Immature natural killer cell (primary cell): ENCODE measurements at regions not wholly inside any gene's neighbourhood (a gene's known extent, or its start where the extent isn't known, plus 50 kb on each side); places are given as distances from the start of the nearest gene placed in this dataset.
"Not testable (repeated sequence)": the region's sequence is repeated elsewhere in the genome, so short reads cannot be mapped to it uniquely, and the experiment has no call there.

Source experiments
- DNase-seq, 3 donors: peaks; one replicate each; pipeline ENCODE4 v3.0.0; 2022; ENCODE audit warnings: mixed read lengths in 1 of 3
- H3K27ac Mint-ChIP-seq, 6 donors: one replicate each; pipeline ENCODE4 v1.8.0; 2020; ENCODE audit warnings: mixed read lengths in 6 of 6, mild to moderate bottlenecking in 5 of 6, inconsistent platforms in 4 of 6, moderate library complexity in 3 of 6
- H3K27me3 Mint-ChIP-seq, 3 donors: one replicate each; pipeline ENCODE4 v1.8.0; 2020 to 2021; ENCODE audit warnings: low read depth in 3 of 3, mild to moderate bottlenecking in 3 of 3, mixed read lengths in 3 of 3, moderate library complexity in 3 of 3, inconsistent platforms in 1 of 3
- H3K36me3 Mint-ChIP-seq, 3 donors: one replicate each; pipeline ENCODE4 v1.8.0; 2020; ENCODE audit warnings: mixed read lengths in 3 of 3, inconsistent platforms in 2 of 3, mild to moderate bottlenecking in 2 of 3
- H3K4me1 Mint-ChIP-seq, 2 donors: one replicate each; pipeline ENCODE4 v1.8.0; 2020; ENCODE audit warnings: inconsistent platforms in 2 of 2, mild to moderate bottlenecking in 2 of 2, mixed read lengths in 2 of 2, moderate library complexity in 1 of 2
- H3K4me3 Mint-ChIP-seq, 5 donors: one replicate each; pipeline ENCODE4 v1.8.0; 2020; ENCODE audit warnings: mild to moderate bottlenecking in 5 of 5, mixed read lengths in 5 of 5, inconsistent platforms in 3 of 5, moderate library complexity in 3 of 5
- H3K9me3 Mint-ChIP-seq, 6 donors: one replicate each; pipeline ENCODE4 v1.8.0; 2020; ENCODE audit warnings: mild to moderate bottlenecking in 6 of 6, mixed read lengths in 6 of 6, inconsistent platforms in 4 of 6, moderate library complexity in 3 of 6

DNA sequence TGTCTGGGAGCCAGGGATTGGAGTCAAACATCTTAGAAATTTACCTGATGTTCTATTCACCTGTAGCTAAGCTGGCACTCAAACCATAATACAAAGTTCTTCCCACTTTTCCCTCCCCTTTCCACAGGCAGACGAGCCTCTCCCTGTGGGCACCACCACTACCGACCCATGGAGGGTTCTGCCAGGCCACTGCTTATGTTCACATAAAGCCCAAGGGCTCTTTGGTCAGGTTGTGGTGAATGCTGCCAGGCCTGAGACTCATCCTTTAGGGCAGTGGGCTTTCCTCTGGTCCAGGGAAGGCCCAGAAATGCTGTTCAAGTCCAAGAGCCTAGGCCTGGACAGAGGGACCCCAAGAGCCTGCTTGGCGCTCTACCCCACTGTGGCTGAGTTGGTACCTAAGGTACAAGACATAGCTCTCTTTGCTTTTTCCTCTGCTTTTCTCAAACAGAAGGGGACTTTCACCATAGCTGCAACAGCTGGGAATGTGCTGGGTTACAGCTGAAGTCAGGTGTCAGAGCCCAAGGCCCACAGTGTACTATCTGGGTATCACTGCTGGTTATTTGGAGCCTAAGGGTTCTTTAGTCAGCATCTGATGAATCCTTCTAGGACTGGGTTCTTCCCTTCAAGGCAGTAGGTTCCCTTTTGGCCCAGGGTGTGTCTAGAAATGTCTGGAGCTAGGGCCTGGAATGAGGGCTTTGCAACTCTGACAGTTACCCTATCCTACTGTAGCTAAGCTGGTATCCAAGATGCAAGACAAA, 620.1 kb downstream of the TLE1 start:
- H3K27ac Mint-ChIP-seq = no peak overlapping the region
- H3K27me3 Mint-ChIP-seq = peaks cover 0 to 2% (median 0%) of the 10 kb centered on the region in 3 donors
- peaks cover 0 to 18% (median 6%) of the 10 kb centered on the region in 6 donors for H3K9me3 Mint-ChIP-seq
- no peaks in the 10 kb centered on the region for H3K4me1 Mint-ChIP-seq
- no peak overlapping the region for H3K4me3 Mint-ChIP-seq
- DNase-seq = no peak
- peaks cover 0 to 4% (median 0%) of the 10 kb centered on the region in 3 donors for H3K36me3 Mint-ChIP-seq

- not testable (repeated sequence) for H3K27me3 Mint-ChIP-seq, DNase-seq
- H3K9me3 Mint-ChIP-seq = peaks cover 7 to 40% (median 11%) of the 10 kb centered on the region in 6 donors
Measured at GRCh38 chr9:81062995-81063394, 626.4 kb downstream of the TLE1 start.

DNA sequence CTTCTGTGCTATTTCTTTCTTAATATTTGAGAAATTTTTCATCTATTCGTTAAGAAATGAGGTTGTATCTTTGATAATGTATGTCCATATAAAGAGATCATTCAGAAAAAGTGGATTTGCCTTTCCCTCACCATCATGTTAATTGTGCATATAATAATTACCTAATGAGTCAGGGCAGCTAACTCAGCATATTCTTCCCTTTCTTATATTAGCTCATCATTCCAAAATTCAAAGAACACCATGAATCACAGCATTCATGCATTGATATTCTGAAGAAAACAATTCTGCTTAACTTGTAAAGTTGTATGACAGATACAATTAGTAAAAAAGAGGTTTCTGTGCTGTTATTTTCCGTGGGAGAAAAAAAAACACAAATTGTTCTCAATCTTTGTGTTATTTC, 630.6 kb downstream of the TLE1 start:
- no peaks in the 10 kb centered on the region for H3K4me1 Mint-ChIP-seq
- peaks cover 0 to 5% (median 0%) of the 10 kb centered on the region in 3 donors for H3K36me3 Mint-ChIP-seq

More at GRCh38 chr9:81062995-81063394, 626.4 kb downstream of the TLE1 start:
- H3K27ac Mint-ChIP-seq, H3K4me1 Mint-ChIP-seq, H3K36me3 Mint-ChIP-seq, H3K4me3 Mint-ChIP-seq: not testable (repeated sequence)

GRCh38 chr9:81053298-81054025, 635.9 kb downstream of the TLE1 start:
- H3K9me3 Mint-ChIP-seq = peaks cover 0 to 21% (median 5%) of the 10 kb centered on the region in 6 donors

More for the DNA sequence above, 630.6 kb downstream of the TLE1 start:
- Mint-ChIP-seq H3K4me3 (no peak overlapping the region), H3K27ac (no peak overlapping the region), H3K27me3 (no peaks in the 10 kb centered on the region), H3K9me3 (peaks cover 4 to 38% (median 10%) of the 10 kb centered on the region in 6 donors)
- DNase-seq = no peak

DNA sequence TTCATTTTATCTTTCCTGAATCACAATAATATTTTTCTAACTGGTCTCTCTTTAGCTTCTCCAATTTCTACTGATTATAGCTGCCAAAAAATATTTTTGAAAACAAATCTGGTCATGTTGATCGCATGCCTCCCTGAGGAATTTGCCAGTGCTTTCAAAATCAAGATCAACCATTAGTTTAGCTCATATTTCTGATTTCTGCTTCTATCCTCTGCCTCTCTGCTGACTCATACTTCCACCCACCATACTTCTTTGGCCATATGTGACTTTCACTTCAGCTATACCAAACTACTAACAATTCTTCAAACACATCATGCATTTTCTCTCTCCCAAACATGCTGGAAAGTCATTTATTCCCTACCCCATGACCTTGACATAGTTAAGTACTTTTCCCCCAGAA, 636.5 kb downstream of the TLE1 start:
- Mint-ChIP-seq H3K4me3 (no peak overlapping the region), H3K36me3 (no peaks in the 10 kb centered on the region), H3K27me3 (no peaks in the 10 kb centered on the region), H3K27ac (no peak overlapping the region), H3K4me1 (no peaks in the 10 kb centered on the region), H3K9me3 (peaks cover 0 to 18% (median 5%) of the 10 kb centered on the region in 6 donors)
- no peak for DNase-seq

More at GRCh38 chr9:81053298-81054025, 635.9 kb downstream of the TLE1 start:
- Mint-ChIP-seq H3K27ac (no peak overlapping the region), H3K27me3 (no peaks in the 10 kb centered on the region), H3K4me1 (no peaks in the 10 kb centered on the region), H3K4me3 (no peak overlapping the region), H3K36me3 (no peaks in the 10 kb centered on the region)
- no peak for DNase-seq

GRCh38 chr9:81047280-81047679, 642.1 kb downstream of the TLE1 start:
- no peaks in the 10 kb centered on the region for H3K4me1 Mint-ChIP-seq
- H3K4me3 Mint-ChIP-seq = no peak overlapping the region
- DNase-seq = no peak
- no peak overlapping the region for H3K27ac Mint-ChIP-seq
- H3K27me3 Mint-ChIP-seq = peaks cover 0 to 2% (median 0%) of the 10 kb centered on the region in 3 donors
- peaks cover 0 to 4% (median 0%) of the 10 kb centered on the region in 6 donors for H3K9me3 Mint-ChIP-seq
- no peaks in the 10 kb centered on the region for H3K36me3 Mint-ChIP-seq

- no peaks in the 10 kb centered on the region for H3K36me3 Mint-ChIP-seq
- no peak for DNase-seq
Measured at GRCh38 chr9:81045658-81046057, 643.7 kb downstream of the TLE1 start.

GRCh38 chr9:81037889-81038288, 651.5 kb downstream of the TLE1 start:
- H3K9me3 Mint-ChIP-seq = peaks cover 0 to 8% (median 6%) of the 10 kb centered on the region in 6 donors
- no peak overlapping the region for H3K4me3 Mint-ChIP-seq
- peaks cover 0 to 2% (median 0%) of the 10 kb centered on the region in 3 donors for H3K27me3 Mint-ChIP-seq
- no peak for DNase-seq
- H3K4me1 Mint-ChIP-seq = no peaks in the 10 kb centered on the region
- no peaks in the 10 kb centered on the region for H3K36me3 Mint-ChIP-seq
- H3K27ac Mint-ChIP-seq = no peak overlapping the region

More at GRCh38 chr9:81045658-81046057, 643.7 kb downstream of the TLE1 start:
- Mint-ChIP-seq H3K4me3 (no peak overlapping the region), H3K4me1 (no peaks in the 10 kb centered on the region), H3K27me3 (peaks cover 0 to 2% (median 0%) of the 10 kb centered on the region in 3 donors), H3K9me3 (peaks cover 0 to 4% (median 0%) of the 10 kb centered on the region in 6 donors), H3K27ac (no peak overlapping the region)

DNA sequence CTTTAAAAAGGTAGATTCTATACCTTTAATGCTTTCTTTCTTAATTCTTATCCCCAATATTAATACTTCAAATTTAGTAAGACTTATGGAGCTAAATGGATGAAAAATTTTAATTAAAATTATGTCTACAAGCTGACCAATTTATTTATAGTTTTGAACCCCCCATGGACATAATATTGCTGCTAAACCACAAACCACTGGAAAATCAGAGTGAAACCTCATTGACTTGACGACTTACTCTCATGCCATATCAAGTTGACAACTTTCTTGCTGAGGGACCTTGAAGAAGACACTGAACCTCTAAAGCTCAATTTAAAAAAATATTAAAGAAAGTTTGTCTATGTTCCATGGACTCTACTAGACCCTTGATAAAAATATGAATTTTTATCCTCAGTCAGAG, 653.7 kb downstream of the TLE1 start:
- Mint-ChIP-seq H3K9me3 (peaks cover 0 to 14% (median 6%) of the 10 kb centered on the region in 6 donors), H3K27me3 (peaks cover 0 to 3% (median 0%) of the 10 kb centered on the region in 3 donors), H3K36me3 (no peaks in the 10 kb centered on the region), H3K4me3 (no peak overlapping the region), H3K4me1 (no peaks in the 10 kb centered on the region), H3K27ac (no peak overlapping the region)
- no peak for DNase-seq

- no peaks in the 10 kb centered on the region for H3K36me3 Mint-ChIP-seq
- peaks cover 0 to 14% (median 6%) of the 10 kb centered on the region in 6 donors for H3K9me3 Mint-ChIP-seq
- no peak overlapping the region for H3K27ac Mint-ChIP-seq
- H3K4me1 Mint-ChIP-seq = no peaks in the 10 kb centered on the region
- DNase-seq = no peak
- H3K27me3 Mint-ChIP-seq = peaks cover 0 to 3% (median 0%) of the 10 kb centered on the region in 3 donors
- no peak overlapping the region for H3K4me3 Mint-ChIP-seq
Measured at GRCh38 chr9:81035171-81035570, 654.2 kb downstream of the TLE1 start.

- Mint-ChIP-seq H3K36me3 (no peaks in the 10 kb centered on the region), H3K9me3 (peaks cover 0 to 14% (median 4%) of the 10 kb centered on the region in 6 donors), H3K27ac (no peak overlapping the region), H3K4me3 (no peak overlapping the region), H3K4me1 (no peaks in the 10 kb centered on the region), H3K27me3 (peaks cover 0 to 1% (median 0%) of the 10 kb centered on the region in 3 donors)
- DNase-seq = no peak
Measured at GRCh38 chr9:81032831-81033230, 656.5 kb downstream of the TLE1 start.

DNA sequence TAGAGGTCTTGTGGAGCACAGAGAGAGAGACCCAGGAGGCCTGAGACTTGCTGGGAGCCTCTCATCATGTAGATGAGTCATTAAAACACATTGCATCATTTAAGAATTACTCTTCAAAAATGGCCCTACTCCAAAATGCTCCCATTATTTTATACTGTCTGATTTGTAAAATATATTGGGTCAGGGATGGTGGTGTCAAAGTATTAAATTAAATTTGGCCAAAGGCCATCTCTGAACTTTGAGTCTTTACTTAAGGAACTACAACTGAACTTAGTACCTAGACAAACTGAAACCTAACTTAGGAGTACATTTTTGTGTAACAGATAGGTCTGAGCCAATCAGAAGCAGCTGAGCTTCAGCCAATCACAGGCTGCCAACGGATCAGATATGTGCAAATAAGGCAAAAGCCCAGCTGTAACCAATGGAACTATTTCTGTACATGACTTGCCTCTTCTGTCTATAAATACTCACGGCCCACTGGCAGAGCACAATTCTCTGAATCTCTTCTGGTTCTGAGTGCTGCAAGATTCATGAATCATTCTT, 657.2 kb downstream of the TLE1 start:
- no peak overlapping the region for H3K4me3 Mint-ChIP-seq
- peaks cover 0 to 14% (median 4%) of the 10 kb centered on the region in 6 donors for H3K9me3 Mint-ChIP-seq
- no peaks in the 10 kb centered on the region for H3K4me1 Mint-ChIP-seq

GRCh38 chr9:81031422-81032029, 657.8 kb downstream of the TLE1 start:
- peaks cover 0 to 1% (median 0%) of the 10 kb centered on the region in 3 donors for H3K27me3 Mint-ChIP-seq
- H3K4me1 Mint-ChIP-seq = no peaks in the 10 kb centered on the region
- no peak for DNase-seq
- H3K9me3 Mint-ChIP-seq = peaks cover 0 to 12% (median 6%) of the 10 kb centered on the region in 6 donors
- H3K36me3 Mint-ChIP-seq = peaks cover 0 to 3% (median 0%) of the 10 kb centered on the region in 3 donors
- H3K27ac Mint-ChIP-seq = no peak overlapping the region
- H3K4me3 Mint-ChIP-seq = no peak overlapping the region

More for the DNA sequence above, 657.2 kb downstream of the TLE1 start:
- H3K36me3 Mint-ChIP-seq = no peaks in the 10 kb centered on the region
- DNase-seq = no peak
- H3K27me3 Mint-ChIP-seq = peaks cover 0 to 1% (median 0%) of the 10 kb centered on the region in 3 donors
- H3K27ac Mint-ChIP-seq = no peak overlapping the region
